Left lobe of liver (tissue), 2 donors: ENCODE measurements at regions not wholly inside any gene's neighbourhood (a gene's known extent, or its start where the extent isn't known, plus 50 kb on each side); places are given as distances from the start of the nearest gene placed in this dataset.

ENCODE experiments used
- ATAC-seq: fragments of 200-7000 bp; cut with Tn5 transposase; one replicate; pipeline ENCODE4 v1.9.1; 2020; ENCODE audit warnings: mild to moderate bottlenecking, moderate library complexity
- DNase-seq: peaks from one replicate; pipeline ENCODE4 v3.0.0-alpha.2; 2020; ENCODE audit warnings: low spot score
- donor health status: DM: no; HTN: no; CAD: no; lungs with moderate emphysema.
- donor health status: DM: no; HTN: yes; CAD: no.

GRCh38 chr2:55973673-55974072 lies 50.1 kb upstream of the EFEMP1 start:
- DNase-seq (no peak), ATAC-seq (no peak)

- no peak for ATAC-seq
- no peak for DNase-seq
These were observed 53.1 kb upstream of the EFEMP1 start for GRCh38 chr2:55976681-55977080.

- no peak for ATAC-seq
- no peak for DNase-seq
These were observed 61.8 kb upstream of the EFEMP1 start for GRCh38 chr2:55985406-55985805.

GRCh38 chr2:55986001-55986400 lies 62.4 kb upstream of the EFEMP1 start:
- DNase-seq (no peak), ATAC-seq (no peak)

GRCh38 chr2:55986700-55987440 lies 63.3 kb upstream of the EFEMP1 start:
- ATAC-seq (no peak), DNase-seq (no peak)

GRCh38 chr2:55989405-55989804 lies 65.8 kb upstream of the EFEMP1 start:
- no peak for ATAC-seq

GRCh38 chr2:55992455-55992854 lies 68.9 kb upstream of the EFEMP1 start:
- no peak for DNase-seq
- no peak for ATAC-seq

More at GRCh38 chr2:55989405-55989804, 65.8 kb upstream of the EFEMP1 start:
- DNase-seq = no peak

GRCh38 chr2:55993685-55994084 lies 70.1 kb upstream of the EFEMP1 start:
- ATAC-seq (no peak), DNase-seq (no peak)

- no peak for DNase-seq
- no peak for ATAC-seq
These were observed 71.6 kb upstream of the EFEMP1 start for GRCh38 chr2:55995211-55995610.

- no peak for DNase-seq
These were observed 72.3 kb upstream of the EFEMP1 start for GRCh38 chr2:55995902-55996301.

GRCh38 chr2:55999231-55999630 lies 75.6 kb upstream of the EFEMP1 start:
- DNase-seq (no peak), ATAC-seq (no peak)

More at GRCh38 chr2:55995902-55996301, 72.3 kb upstream of the EFEMP1 start:
- ATAC-seq = no peak

- ATAC-seq (no peak), DNase-seq (no peak)
These were observed 76.2 kb upstream of the EFEMP1 start for GRCh38 chr2:55999790-56000189.

GRCh38 chr2:56001947-56002346 lies 78.4 kb upstream of the EFEMP1 start:
- DNase-seq (no peak), ATAC-seq (no peak)

GRCh38 chr2:56008661-56009431 lies 85.3 kb upstream of the EFEMP1 start:
- DNase-seq (no peak), ATAC-seq (no peak)

- DNase-seq (no peak), ATAC-seq (no peak)
These were observed 86.3 kb upstream of the EFEMP1 start for GRCh38 chr2:56009758-56010458.

- DNase-seq = no peak
These were observed 88.0 kb upstream of the EFEMP1 start for GRCh38 chr2:56011624-56012023.

GRCh38 chr2:56012221-56012765 lies 88.7 kb upstream of the EFEMP1 start:
- ATAC-seq (no peak), DNase-seq (no peak)

More at GRCh38 chr2:56011624-56012023, 88.0 kb upstream of the EFEMP1 start:
- ATAC-seq = no peak

- ATAC-seq (no peak), DNase-seq (no peak)
These were observed 89.9 kb upstream of the EFEMP1 start for GRCh38 chr2:56013475-56013874.

GRCh38 chr2:56014046-56014730 lies 90.6 kb upstream of the EFEMP1 start:
- DNase-seq (no peak), ATAC-seq (no peak)

- ATAC-seq = no peak
- DNase-seq = no peak
These were observed 92.1 kb upstream of the EFEMP1 start for GRCh38 chr2:56015711-56016115.

- no peak for ATAC-seq
- DNase-seq = no peak
These were observed 94.2 kb upstream of the EFEMP1 start for GRCh38 chr2:56017784-56018183.
